ENCODE measurements at regions not wholly inside any gene's neighbourhood (a gene's known extent, or its start where the extent isn't known, plus 50 kb on each side); places are given as distances from the start of the nearest gene placed in this dataset.

- no TSS peak for BruUV-seq (replicated peaks)
- ChIA-PET CTCF (no interaction called here), POLR2A (no interaction called here)
- H3K36me3 Mint-ChIP-seq (ENCODE audit: insufficient read depth, unreplicated experiment) = no peaks in the 10 kb centered on the region
- no peak overlapping the region for H3K27ac Mint-ChIP-seq (ENCODE audit: low read depth, unreplicated experiment)
- no peaks in the 10 kb centered on the region for H3K27me3 Mint-ChIP-seq (ENCODE audit: insufficient read depth, unreplicated experiment)
- peaks cover 12% of the 10 kb centered on the region for H3K4me1 Mint-ChIP-seq (ENCODE audit: insufficient read depth, unreplicated experiment)
- TF ChIP-seq CTCF (IDR thresholded peaks at IDR 0.05; ENCODE audit: unreplicated experiment) = no peak
- H3K4me3 Mint-ChIP-seq (ENCODE audit: unreplicated experiment) = no peak overlapping the region
- intact Hi-C loops (cut with micrococcal nuclease) = no loop called here
- DNase-seq (ENCODE audit: unreplicated experiment) = peak; percentile 69
- no peaks in the 10 kb centered on the region for H3K9me3 Mint-ChIP-seq (ENCODE audit: unreplicated experiment)
Observed at GRCh38 chr2:188668017-188668680, 306.0 kb upstream of the COL3A1 start.

GRCh38 chr2:188675391-188676009, 298.7 kb upstream of the COL3A1 start:
- no peak for TF ChIP-seq CTCF (IDR thresholded peaks at IDR 0.05; ENCODE audit: unreplicated experiment)
- no peaks in the 10 kb centered on the region for H3K27me3 Mint-ChIP-seq (ENCODE audit: insufficient read depth, unreplicated experiment)
- no peak overlapping the region for H3K4me3 Mint-ChIP-seq (ENCODE audit: unreplicated experiment)
- POLR2A ChIA-PET = no interaction called here
- CTCF ChIA-PET = no interaction called here
- no peak for DNase-seq (ENCODE audit: unreplicated experiment)
- H3K4me1 Mint-ChIP-seq (ENCODE audit: insufficient read depth, unreplicated experiment) = peaks cover 6% of the 10 kb centered on the region
- no peaks in the 10 kb centered on the region for H3K36me3 Mint-ChIP-seq (ENCODE audit: insufficient read depth, unreplicated experiment)
- BruUV-seq (replicated peaks) = no TSS peak
- no peaks in the 10 kb centered on the region for H3K9me3 Mint-ChIP-seq (ENCODE audit: unreplicated experiment)
- no peak overlapping the region for H3K27ac Mint-ChIP-seq (ENCODE audit: low read depth, unreplicated experiment)
- intact Hi-C loops (cut with micrococcal nuclease) = no loop called here

GRCh38 chr2:188676010-188676400, 298.2 kb upstream of the COL3A1 start:
- intact Hi-C loops (cut with micrococcal nuclease) = no loop called here
- no peak for TF ChIP-seq CTCF (IDR thresholded peaks at IDR 0.05; ENCODE audit: unreplicated experiment)
- Mint-ChIP-seq H3K9me3 (ENCODE audit: unreplicated experiment) (no peaks in the 10 kb centered on the region), H3K36me3 (ENCODE audit: insufficient read depth, unreplicated experiment) (no peaks in the 10 kb centered on the region), H3K27ac (ENCODE audit: low read depth, unreplicated experiment) (no peak overlapping the region), H3K4me3 (ENCODE audit: unreplicated experiment) (no peak overlapping the region), H3K4me1 (ENCODE audit: insufficient read depth, unreplicated experiment) (peaks cover 6% of the 10 kb centered on the region), H3K27me3 (ENCODE audit: insufficient read depth, unreplicated experiment) (no peaks in the 10 kb centered on the region)
- no TSS peak for BruUV-seq (replicated peaks)
- ChIA-PET POLR2A (no interaction called here), CTCF (no interaction called here)
- no peak for DNase-seq (ENCODE audit: unreplicated experiment)

- intact Hi-C loops (cut with micrococcal nuclease) = no loop called here
- CTCF ChIA-PET = interaction anchor here (0.5 kb wide), 1 partner anchor 109 kb away, joined by 4 read pairs; no protein-coding TSS in a partner anchor
- peaks cover 6% of the 10 kb centered on the region for H3K4me1 Mint-ChIP-seq (ENCODE audit: insufficient read depth, unreplicated experiment)
- H3K27me3 Mint-ChIP-seq (ENCODE audit: insufficient read depth, unreplicated experiment) = no peaks in the 10 kb centered on the region
- no peaks in the 10 kb centered on the region for H3K36me3 Mint-ChIP-seq (ENCODE audit: insufficient read depth, unreplicated experiment)
- POLR2A ChIA-PET = no interaction called here
- no peak overlapping the region for H3K4me3 Mint-ChIP-seq (ENCODE audit: unreplicated experiment)
- H3K27ac Mint-ChIP-seq (ENCODE audit: low read depth, unreplicated experiment) = no peak overlapping the region
- no peaks in the 10 kb centered on the region for H3K9me3 Mint-ChIP-seq (ENCODE audit: unreplicated experiment)
- TF ChIP-seq CTCF (IDR thresholded peaks at IDR 0.05; ENCODE audit: unreplicated experiment) = no peak
- BruUV-seq (replicated peaks) = no TSS peak
- no peak for DNase-seq (ENCODE audit: unreplicated experiment)
Observed at GRCh38 chr2:188677142-188677541, 297.0 kb upstream of the COL3A1 start.
